PC-9 (cell line): ENCODE measurements at regions not wholly inside any gene's neighbourhood (a gene's known extent, or its start where the extent isn't known, plus 50 kb on each side); places are given as distances from the start of the nearest gene placed in this dataset.

ENCODE experiments used
- EZH2 ChIP-seq: fragments of 200-600 bp; sonication (generic); IDR thresholded peaks from 2 replicates; pipeline ENCODE4 v1.8.0; 2017; ENCODE audit warnings: antibody characterized with exemption, low read depth
- TF ChIP-seq, protein P1 (sequence below): fragments of 200-600 bp; sonication (generic); conservative IDR thresholded peaks from 2 replicates; pipeline ENCODE4 v1.6.1; 2017; ENCODE audit warnings: mixed run types, antibody characterized with exemption, mild to moderate bottlenecking, moderate library complexity

DNA sequence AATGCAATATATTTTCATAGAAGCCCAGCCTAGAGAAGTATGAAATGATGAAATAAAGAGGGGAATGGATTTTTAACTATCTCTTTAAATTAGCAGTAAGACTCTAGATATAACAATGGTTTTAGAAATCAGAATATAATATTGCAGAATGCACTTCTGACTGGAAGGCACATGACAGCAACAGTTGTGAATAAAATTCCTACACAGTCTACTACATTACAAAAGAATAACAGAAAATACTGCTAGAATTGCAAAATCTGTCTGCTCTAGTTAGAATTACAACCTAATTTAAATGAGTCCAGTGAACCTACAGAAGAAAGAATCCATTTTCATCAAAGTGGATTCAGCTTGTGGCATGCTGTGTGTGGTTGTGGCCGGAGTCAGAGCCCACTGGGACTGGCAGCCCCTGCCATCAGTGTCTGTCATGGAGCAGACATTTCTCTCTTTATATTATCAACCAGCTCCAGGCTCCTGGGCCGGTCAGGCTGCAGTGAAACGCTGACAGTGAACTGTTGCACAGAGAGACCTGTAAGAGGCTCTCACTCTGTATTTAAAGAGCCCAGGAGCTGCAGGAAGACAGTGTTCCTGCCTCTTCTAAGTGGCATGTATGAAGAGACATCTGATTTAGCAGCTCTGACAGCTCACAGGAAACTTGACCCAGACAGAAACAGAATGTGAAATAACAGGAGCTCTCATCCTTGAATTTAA, 1523.8 kb upstream of the CADM2 start:
- TF ChIP-seq, protein P1, sequence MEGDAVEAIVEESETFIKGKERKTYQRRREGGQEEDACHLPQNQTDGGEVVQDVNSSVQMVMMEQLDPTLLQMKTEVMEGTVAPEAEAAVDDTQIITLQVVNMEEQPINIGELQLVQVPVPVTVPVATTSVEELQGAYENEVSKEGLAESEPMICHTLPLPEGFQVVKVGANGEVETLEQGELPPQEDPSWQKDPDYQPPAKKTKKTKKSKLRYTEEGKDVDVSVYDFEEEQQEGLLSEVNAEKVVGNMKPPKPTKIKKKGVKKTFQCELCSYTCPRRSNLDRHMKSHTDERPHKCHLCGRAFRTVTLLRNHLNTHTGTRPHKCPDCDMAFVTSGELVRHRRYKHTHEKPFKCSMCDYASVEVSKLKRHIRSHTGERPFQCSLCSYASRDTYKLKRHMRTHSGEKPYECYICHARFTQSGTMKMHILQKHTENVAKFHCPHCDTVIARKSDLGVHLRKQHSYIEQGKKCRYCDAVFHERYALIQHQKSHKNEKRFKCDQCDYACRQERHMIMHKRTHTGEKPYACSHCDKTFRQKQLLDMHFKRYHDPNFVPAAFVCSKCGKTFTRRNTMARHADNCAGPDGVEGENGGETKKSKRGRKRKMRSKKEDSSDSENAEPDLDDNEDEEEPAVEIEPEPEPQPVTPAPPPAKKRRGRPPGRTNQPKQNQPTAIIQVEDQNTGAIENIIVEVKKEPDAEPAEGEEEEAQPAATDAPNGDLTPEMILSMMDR = no peak
- no peak for TF ChIP-seq EZH2
